H1 (cell line): ENCODE measurements at regions not wholly inside any gene's neighbourhood (a gene's known extent, or its start where the extent isn't known, plus 50 kb on each side); places are given as distances from the start of the nearest gene placed in this dataset.

Experiments
- EP300 ChIP-seq, 2 experiments: IDR thresholded peaks; 1 replicate in 1 of 2; 2 replicates in 1 of 2; pipeline ENCODE4 v1.6.1; 2011 to 2012; ENCODE audit warnings: low read depth in 2 of 2, low read length in 2 of 2, mild to moderate bottlenecking in 2 of 2, borderline replicate concordance in 1 of 2, inconsistent platforms in 1 of 2, moderate library complexity in 1 of 2
- GTF2F1 ChIP-seq: IDR thresholded peaks from 2 replicates; pipeline ENCODE4 v1.6.1; 2012; ENCODE audit warnings: low read depth, low read length, improper control_type of control experiment, borderline replicate concordance
- JUND ChIP-seq: IDR thresholded peaks from 2 replicates; pipeline ENCODE4 v1.6.1; 2011; ENCODE audit warnings: mild to moderate bottlenecking, improper control_type of control experiment, low read length
- KDM1A ChIP-seq: fragments of 200-600, 300-600 bp; sonication (generic); IDR thresholded peaks from 2 replicates; pipeline ENCODE4 v1.7.1; 2016; ENCODE audit warnings: mild to moderate bottlenecking, low read length, borderline replicate concordance
- KDM5A ChIP-seq: fragments of 200-600 bp; IDR thresholded peaks from 2 replicates; pipeline ENCODE4 v1.7.1; 2012; ENCODE audit warnings: mild to moderate bottlenecking, low read length, inconsistent platforms, mixed read lengths
- NANOG ChIP-seq: IDR thresholded peaks from 2 replicates; pipeline ENCODE4 v1.6.1; 2011; ENCODE audit warnings: low read length, low read depth, mild to moderate bottlenecking, inconsistent platforms; ENCODE audit not compliant: insufficient read depth, poor library complexity, severe bottlenecking
- PHF8 ChIP-seq: fragments of 200-600 bp; sonication (generic); conservative IDR thresholded peaks from 2 replicates; pipeline ENCODE4 v1.7.1; 2012; ENCODE audit warnings: low read depth, mild to moderate bottlenecking, inconsistent platforms, low read length, moderate library complexity
- SIRT6 ChIP-seq: IDR thresholded peaks from one replicate; pipeline ENCODE4 v1.7.1; 2012; ENCODE audit warnings: low read length, inconsistent platforms
- SIX5 ChIP-seq: IDR thresholded peaks from 2 replicates; pipeline ENCODE4 v1.6.1; 2011; ENCODE audit warnings: mild to moderate bottlenecking, low read depth, low read length
- SUZ12 ChIP-seq: fragments of 200-600 bp; sonication (generic); IDR thresholded peaks from 2 replicates; pipeline ENCODE4 v1.6.1; 2012; ENCODE audit warnings: mild to moderate bottlenecking, inconsistent platforms, low read length, moderate library complexity, mixed read lengths
- TEAD4 ChIP-seq: IDR thresholded peaks from 2 replicates; pipeline ENCODE4 v1.6.1; 2012; ENCODE audit warnings: low read depth, low read length, inconsistent platforms, mixed read lengths
- TF ChIP-seq, protein P1 (sequence below): IDR thresholded peaks from 2 replicates; pipeline ENCODE4 v1.6.1; 2011; ENCODE audit warnings: low read depth, mild to moderate bottlenecking, low read length; ENCODE audit not compliant: insufficient read depth

GRCh38 chr19:28437390-28438346, 775.3 kb downstream of the UQCRFS1 start (continued):
- TF ChIP-seq KDM5A (no peak), KDM1A (no peak), SIX5 (no peak), SIRT6 (no peak), EP300 (IDR thresholded peaks at IDR 0.05; ENCODE audit: borderline replicate concordance in 1 of 2, low read depth in 2 of 2, low read length in 2 of 2) (no peak), GTF2F1 (no peak), TEAD4 (no peak), NANOG (no peak), PHF8 (no peak), JUND (no peak), SUZ12 (no peak)
- TF ChIP-seq, protein P1, sequence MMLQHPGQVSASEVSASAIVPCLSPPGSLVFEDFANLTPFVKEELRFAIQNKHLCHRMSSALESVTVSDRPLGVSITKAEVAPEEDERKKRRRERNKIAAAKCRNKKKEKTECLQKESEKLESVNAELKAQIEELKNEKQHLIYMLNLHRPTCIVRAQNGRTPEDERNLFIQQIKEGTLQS, result no peak
